ENCODE measurements at regions not wholly inside any gene's neighbourhood (a gene's known extent, or its start where the extent isn't known, plus 50 kb on each side); places are given as distances from the start of the nearest gene placed in this dataset.
A peak's percentile ranks its signal among the peaks of the same experiment; 100 is the strongest.
"Not testable (repeated sequence)": the region's sequence is repeated elsewhere in the genome, so short reads cannot be mapped to it uniquely, and the experiment has no call there.

DNA sequence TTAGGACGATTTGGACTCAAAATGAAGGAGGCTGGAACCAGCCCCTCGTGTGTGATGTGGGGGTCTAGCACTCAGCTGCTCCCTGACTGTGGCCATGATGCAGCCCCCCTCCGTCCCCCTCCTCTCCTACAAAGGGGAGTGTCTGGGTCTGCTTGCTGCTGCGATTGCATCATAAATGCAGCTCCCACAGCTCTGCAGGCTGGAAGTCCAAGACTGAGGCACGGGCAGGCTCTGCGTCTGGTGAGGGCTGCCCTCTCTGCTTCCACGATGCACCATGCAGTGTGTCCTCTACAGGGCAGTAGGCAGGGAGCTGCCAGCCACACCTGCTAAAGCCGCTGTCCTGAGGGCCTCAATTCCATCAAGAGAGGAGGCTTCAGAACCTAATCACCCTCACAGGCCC, 432.1 kb downstream of the BRD1 start:
- intact Hi-C loops (cut with DNase I) = no loop called here
- ATAC-seq = no peak
- no peak for DNase-seq (ENCODE audit: missing footprints)

DNA sequence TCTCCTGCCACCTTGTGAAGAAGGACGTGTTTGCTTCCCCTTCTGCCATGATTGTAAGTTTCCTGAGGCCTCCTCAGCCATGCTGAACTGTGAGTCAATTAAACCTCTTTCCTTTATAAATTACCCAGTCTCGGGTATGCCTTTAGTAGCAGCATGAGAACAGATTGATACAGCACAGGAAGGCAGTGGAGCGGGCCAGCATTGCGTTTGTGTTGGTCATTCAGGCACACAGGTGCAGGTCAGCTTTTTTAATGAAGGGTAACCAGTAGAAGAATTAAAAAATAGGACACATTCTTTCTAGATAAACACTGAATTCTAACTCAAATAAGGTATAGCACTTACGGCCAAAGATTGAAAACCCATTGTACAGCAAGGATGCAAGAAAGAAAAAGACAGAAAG, 432.6 kb downstream of the BRD1 start:
- DNase-seq (ENCODE audit: missing footprints); intact Hi-C loops (cut with DNase I); ATAC-seq: not testable (repeated sequence)

DNA sequence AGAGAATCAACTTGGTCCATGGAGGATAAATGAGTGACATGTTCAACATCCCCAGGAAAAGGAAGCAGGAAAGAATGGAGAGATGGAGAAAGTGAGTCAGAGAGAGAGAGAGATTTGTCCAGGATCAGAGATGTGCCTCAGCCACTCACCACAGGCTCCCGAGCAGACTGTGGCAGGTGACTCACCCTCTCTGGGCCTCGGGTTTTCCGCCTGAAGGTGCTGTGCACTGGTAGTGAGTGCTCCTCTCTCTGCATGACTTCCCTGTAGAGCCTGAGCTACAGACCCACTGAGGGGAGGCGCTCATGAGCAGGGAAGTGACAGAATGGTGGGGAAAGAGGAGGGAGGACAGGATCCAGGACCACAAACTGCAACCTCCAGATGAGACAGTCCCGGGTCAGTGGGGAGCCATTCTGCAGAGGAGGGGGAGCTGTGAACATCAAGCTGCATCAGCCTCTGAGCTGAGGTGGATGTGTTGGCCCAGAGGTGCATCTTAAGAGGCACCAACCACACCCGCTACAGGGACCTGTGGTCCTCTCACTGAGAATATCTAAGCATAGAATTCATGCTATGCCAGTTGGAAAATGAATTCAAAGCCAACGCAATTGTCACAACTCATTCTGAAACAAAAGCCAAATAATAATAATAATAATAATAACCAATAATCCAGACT, 433.4 kb downstream of the BRD1 start:
- DNase-seq (ENCODE audit: missing footprints) (no peak), ATAC-seq (no peak)
- intact Hi-C loops (cut with DNase I) = no loop called here

DNA sequence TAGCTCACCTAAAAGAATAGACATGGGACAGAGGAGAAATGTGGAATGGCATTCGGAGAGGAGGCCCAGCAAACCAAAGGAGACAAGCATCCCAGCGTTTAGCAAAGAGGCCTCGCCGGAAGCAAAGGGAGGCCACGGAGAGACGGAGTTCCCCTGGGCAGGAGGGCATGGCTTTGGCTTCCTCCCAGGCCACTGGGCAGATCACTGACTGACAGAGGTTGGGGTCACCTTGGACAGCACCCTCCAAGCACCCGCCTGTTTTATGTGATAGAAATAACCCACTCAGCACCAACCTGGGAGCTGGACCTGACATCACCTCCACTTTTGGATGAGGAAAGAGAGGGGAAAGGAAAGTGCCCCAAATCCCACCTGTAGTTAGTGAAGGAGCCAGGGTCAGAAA, 434.1 kb downstream of the BRD1 start:
- ATAC-seq = no peak
- intact Hi-C loops (cut with DNase I) = no loop called here

DNA sequence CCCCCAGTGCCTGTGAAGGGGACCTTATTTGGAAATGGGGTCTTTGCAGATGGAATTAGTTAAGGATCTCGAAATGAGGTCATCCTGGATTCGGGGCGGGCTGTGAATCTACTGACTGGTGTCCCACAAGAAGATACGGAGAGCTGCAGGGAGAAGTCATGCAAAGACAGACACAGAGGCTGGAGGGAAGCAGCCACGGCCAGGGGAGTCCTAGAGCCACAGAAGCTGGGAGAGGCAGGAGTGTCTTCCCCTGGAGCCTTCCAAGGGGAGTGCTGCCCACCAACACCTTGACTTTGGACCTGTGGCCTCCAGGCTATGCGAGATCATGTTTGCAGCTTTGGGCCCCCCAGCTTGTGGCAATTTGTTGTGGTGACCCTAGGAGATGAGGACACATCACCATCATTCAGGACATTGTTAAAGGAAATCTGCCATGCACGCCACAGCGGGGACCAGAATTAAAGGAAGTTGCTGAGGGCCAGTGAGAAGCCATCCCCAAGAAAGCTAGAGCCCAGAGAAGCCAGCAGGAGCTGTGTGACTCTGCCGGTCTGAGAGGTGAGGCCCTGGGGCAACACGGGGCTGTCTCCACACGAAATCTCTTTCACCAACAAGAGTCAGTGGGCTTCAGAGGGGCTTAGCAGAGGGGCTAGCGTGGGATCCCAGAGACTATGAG, 434.7 kb downstream of the BRD1 start:
- ATAC-seq (no peak), DNase-seq (ENCODE audit: missing footprints) (no peak)
- intact Hi-C loops (cut with DNase I) = no loop called here

More for the DNA sequence above, 434.1 kb downstream of the BRD1 start:
- DNase-seq (ENCODE audit: missing footprints) = no peak

DNA sequence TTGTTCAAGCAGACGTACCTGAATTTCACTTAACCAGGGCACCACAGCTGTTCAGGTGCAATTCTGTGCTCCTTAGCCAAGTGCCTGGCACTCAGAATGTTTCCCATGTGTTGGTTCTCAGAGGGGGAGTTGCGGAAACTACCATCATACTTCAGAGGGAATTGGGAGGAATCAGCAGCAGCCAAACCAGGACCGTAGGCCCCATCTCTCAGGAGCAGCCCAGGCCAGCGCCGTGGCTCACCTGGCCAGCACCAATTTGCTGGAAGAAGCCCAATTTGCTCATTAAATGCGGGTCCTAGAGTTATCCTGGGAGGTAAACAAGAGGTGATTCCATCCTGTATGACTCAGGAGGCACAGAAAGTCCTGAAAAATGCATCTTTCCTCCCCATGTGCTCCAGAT, 435.4 kb downstream of the BRD1 start:
- ATAC-seq (no peak), DNase-seq (ENCODE audit: missing footprints) (no peak)
- intact Hi-C loops (cut with DNase I) = no loop called here

DNA sequence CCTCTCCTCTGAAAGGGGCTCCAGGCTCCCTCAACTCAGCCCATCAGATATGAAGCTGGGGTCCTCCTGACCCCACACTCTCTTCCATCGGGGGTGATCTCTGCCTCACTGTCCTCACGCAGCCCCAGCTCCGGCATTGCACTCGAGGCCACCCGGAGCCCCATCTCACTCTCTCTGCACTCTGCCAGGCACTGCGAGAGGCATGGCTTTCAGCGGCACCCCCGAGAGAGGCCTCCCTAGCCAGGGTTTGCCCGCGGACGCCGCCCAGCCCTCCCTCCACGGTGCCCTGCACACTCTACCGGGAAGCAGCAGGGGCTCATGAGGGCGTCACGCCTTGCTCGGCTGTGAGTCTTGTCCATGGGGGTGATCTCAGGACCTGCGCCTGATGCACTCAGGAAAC, 436.2 kb downstream of the BRD1 start:
- no peak for DNase-seq (ENCODE audit: missing footprints)
- no peak for ATAC-seq
- intact Hi-C loops (cut with DNase I) = no loop called here

DNA sequence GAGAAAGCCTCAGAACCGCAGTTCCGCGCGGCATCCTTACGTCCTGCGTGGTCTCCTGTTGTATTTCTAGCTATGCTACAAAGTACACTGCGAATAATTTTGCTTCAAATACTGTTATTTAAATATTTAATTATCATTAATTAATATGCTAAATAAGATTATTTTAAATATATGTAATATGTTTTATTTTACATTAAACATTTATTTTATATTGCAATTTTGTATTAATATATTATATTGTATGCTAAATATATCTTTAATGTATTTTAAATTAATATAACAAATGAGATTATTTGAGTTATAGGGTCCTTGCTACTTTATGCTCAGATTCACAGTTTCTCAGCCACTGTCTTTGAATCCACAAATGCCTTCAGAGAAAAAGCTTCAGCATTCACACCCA, 436.7 kb downstream of the BRD1 start:
- DNase-seq (ENCODE audit: missing footprints) = no peak
- intact Hi-C loops (cut with DNase I) = no loop called here
- no peak for ATAC-seq

DNA sequence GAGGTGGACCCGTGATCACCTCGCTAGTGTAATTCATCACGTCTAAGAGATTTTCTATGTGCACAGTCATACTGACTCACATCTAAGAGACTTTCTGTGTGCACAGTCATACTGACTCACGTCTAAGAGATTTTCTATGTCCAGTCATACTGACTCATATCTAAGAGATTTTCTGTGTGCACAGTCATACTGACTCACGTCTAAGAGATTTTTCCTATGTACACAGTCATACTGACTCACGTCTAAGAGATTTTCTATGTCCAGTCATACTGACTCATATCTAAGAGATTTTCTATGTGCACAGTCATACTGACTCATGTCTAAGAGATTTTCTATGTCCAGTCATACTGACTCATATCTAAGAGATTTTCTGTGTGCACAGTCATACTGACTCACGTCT, 443.8 kb downstream of the BRD1 start:
- intact Hi-C loops (cut with DNase I) = not testable (repeated sequence)

DNA sequence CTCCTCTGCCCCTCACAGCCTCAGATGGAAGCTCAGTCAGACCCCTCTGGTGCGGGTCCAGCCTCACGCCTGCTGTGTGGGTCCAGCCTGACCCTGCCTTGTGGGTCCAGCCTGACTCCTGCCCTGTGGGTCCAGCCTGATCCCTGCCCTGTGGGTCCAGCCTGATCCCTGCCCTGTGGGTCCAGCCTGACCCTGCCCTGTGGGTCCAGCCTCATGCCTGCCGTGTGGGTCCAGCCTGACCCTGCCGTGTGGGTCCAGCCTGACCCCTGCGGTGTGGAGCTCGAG, 445.3 kb downstream of the BRD1 start:
- ATAC-seq = no peak
- DNase-seq (ENCODE audit: missing footprints) = no peak
- intact Hi-C loops (cut with DNase I) = no loop called here

More for the DNA sequence above, 443.8 kb downstream of the BRD1 start:
- DNase-seq (ENCODE audit: missing footprints); ATAC-seq: not testable (repeated sequence)

DNA sequence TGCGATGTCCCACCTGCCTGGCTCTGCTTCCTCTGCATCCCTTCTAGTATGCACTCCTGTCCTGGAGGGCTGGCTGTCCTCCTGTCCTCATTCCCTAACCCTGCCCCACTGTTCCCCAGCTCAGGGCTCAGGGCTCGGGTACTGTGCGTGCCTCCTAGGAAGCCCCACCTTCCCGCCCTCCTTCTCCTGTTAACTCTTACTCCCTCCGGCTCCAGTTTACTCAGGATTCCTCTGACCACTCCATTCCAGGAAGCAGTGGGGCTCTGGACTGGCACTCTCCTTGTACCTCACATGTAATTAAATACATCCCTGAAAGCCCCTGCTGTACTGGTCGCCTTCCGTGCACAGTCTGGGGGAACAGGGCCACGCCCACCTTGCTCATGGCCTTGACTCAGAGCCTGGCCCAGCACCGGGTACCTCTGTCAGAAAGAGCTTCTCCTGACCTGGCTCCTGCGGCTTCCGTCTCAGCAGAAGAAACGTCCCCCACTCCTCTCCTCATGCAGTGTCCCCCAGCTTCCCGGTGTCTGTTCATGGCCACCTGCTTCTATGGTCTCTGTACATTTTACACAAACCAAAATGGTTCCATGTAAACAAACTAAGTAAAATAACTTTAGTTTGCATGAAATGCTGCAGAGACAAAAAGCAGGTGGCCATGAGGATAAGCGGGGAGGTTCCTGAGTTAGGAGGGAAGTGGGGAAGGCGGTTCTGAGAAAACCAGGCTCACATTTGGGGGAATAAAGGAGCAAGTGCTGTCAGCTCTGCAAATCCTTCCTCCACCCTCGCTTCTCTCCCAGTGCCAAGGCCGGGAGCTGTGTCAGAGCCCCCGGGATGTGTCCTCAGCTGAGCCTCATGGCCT, 445.9 kb downstream of the BRD1 start:
- no peak for DNase-seq (ENCODE audit: missing footprints)

DNA sequence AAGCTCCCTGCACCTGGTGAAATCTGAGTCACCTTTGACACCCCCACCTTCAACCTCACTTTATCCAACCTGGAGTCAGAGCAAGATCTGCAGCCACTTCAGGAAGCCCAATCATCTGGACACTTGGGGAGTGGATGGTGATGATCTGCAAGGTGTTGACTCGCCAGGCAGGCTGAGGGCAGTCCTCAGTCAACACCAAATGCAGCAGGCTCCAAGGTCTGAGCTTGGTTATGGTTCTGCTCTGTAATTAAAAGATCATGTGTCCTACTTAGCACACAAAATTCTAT, 446.9 kb downstream of the BRD1 start:
- DNase-seq (ENCODE audit: missing footprints) (no peak), ATAC-seq (no peak)
- intact Hi-C loops (cut with DNase I) = no loop called here

More for the DNA sequence above, 445.9 kb downstream of the BRD1 start:
- no peak for ATAC-seq
- intact Hi-C loops (cut with DNase I) = no loop called here

DNA sequence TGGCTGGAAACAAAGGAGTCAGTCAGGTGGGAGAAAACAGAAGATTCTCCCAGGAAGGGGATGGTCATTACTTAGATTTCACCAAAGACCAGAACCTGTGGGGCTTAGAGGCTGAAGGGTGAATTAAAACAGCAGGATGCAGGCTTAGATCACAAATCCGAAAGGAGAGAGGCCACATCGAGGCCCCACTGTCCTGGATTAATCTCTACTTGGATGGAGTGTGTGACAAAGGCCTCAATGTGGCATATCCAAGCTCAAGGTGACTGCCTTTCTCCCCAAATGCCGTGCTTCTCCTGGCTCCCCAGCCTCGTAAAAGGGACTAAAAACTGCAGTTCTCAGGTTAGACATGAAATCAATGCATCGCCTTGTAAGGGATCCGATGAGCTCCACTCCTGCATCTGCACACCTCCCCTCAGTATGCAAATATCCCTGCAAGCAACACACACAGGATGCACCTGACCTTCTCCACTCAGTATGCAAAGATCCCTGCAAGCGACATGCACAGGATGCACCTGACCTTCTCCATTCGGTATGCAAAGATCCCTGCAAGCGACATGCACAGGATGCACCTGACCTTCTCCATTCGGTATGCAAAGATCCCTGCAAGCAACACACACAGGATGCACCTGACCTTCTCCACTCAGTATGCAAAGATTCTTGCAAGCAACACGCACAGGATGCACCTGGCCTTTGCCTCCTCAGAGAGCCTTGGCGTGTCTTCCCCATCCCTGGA, 447.4 kb downstream of the BRD1 start:
- DNase-seq (ENCODE audit: missing footprints) (no peak), ATAC-seq (no peak)
- intact Hi-C loops (cut with DNase I) = no loop called here

DNA sequence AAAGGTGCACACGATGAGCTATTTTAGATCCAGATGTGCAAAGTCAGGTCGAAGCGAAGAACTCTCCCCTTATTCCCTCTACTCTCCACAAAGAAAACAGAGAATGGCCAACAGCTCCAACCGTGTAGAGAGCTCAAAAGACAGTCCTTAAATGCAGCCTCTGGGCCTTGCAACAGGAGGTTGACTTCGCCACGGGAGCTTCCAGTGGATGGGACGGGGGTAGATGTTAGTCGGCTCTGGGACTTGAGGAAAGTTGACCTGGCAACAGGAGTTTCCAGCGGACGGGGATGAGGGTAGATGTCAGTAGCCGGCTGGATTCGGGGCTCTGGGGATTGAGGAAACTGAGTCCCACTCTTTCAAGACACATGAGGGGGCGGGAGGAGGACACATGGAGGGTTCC, 450.4 kb downstream of the BRD1 start:
- intact Hi-C loops (cut with DNase I) = no loop called here
- ATAC-seq (no peak), DNase-seq (ENCODE audit: missing footprints) (no peak)

DNA sequence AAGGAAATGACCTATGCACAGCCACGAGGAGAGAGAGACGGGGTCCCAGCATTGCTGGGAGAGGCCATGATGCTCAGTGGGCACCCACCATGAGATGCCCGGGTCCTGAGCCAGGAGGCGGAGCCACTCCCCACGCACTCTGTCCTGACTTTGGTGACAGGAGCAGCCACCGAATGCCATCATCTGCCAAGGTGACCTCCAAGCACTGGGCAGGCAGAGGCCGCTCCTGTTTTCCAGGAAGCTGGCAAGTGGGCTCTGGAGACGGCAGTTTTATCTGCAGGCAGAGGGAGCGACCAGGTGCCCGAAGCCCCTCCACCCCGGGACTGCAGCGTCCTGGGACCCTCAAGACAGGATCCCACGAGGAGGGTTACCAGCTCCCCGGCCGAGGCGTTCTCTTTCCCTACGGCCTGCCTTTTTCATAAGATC, 453.9 kb downstream of the BRD1 start:
- DNase-seq (ENCODE audit: missing footprints) (no peak), ATAC-seq (no peak)
- intact Hi-C loops (cut with DNase I) = no loop called here

DNA sequence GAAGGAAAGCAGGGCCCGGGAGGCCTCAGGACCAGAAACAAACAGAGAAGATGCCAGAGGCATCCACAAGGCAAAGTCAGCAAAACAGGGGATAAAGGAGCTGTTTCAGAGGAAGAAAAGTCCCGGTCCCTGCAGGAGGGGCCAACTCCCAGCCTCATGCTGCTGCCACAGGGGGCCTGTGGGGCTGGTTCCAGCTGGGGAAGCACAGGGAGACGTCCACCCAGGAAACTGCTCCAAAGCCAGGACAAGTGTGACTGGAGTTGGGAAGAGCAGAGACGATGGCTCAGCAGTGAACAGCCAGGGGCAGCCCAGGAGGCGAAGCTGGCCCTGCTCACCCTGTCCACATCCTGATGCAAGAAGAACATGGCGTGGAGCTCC, 454.4 kb downstream of the BRD1 start:
- intact Hi-C loops (cut with DNase I) = no loop called here
- DNase-seq (ENCODE audit: missing footprints) = no peak

DNA sequence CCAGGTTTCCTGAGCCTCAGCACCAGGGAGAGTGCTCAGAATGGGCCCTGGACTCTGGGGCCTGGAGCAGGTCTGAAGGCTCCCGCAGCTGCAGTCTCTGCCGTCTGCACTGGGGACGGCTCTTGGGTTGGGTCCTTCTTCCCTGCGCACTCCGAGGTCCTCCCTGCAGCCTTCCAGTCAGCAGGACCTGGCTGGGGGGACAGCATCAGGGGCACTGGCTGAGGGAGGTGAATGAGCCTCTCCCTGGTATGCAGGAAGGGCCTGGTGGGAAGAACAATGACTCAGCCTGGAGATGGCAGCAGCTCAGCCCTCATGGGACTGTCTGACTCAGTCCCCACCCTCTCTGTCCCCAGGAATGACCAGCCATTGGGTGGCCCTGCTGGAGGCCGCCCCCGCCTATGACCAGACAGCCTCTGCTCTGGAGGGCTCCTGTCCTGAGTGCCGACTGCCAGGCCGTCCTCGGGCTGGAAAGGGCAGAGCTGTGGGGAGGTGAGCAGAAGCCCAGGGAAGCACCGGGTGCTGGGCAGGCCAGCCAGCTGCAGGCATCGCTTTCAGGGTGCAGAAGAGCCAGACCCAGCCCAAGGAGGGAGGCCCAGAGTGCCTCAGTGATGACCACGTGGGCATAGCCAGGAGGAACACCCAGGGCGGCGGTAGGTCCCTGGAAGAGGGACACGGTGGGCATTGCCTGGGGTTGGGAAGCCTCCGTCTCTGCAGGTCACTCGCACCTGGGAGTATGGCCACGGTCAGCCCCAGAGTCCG, 455.0 kb downstream of the BRD1 start:
- ATAC-seq = no peak
- DNase-seq (ENCODE audit: missing footprints) = no peak
- intact Hi-C loops (cut with DNase I) = no loop called here

More for the DNA sequence above, 454.4 kb downstream of the BRD1 start:
- ATAC-seq = no peak

DNA sequence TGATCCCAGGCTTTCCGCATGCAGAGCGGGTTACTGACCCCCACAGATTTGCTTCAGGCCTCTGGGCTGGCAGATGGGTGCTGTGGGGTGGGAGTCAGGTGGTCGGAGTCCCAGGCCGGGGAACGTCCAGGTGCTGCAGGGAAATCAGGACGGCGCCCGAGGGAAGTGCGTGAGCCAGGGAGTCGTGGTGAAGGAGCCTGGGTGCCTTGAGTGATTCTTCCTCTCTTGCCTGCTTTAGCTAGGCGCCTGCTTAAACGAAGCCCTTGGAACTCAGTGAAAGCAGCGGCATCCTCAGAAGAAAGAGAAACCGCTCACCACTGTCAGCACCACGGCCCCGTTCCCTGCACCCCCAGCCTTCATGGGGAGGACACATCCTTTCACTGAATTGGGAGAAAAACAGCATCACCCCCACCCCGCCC, 455.6 kb downstream of the BRD1 start:
- DNase-seq (ENCODE audit: missing footprints) (peak; percentile 53), ATAC-seq (no peak)
- intact Hi-C loops (cut with DNase I) = no loop called here

Measured in Right ventricle myocardium inferior (tissue), 1 donor.